ENCODE measurements at regions not wholly inside any gene's neighbourhood (a gene's known extent, or its start where the extent isn't known, plus 50 kb on each side); places are given as distances from the start of the nearest gene placed in this dataset.

- Histone ChIP-seq H3K27me3 (ENCODE audit: insufficient read depth) (no peaks in the 10 kb centered on the region), H3K4me1 (ENCODE audit: control insufficient read depth in 1 of 2, insufficient read depth in 2 of 2, low read depth in 1 of 2, low read length in 1 of 2) (peaks cover 0 to 13% of the 10 kb centered on the region in 2 experiments; a peak in 1 of 4 replicates), H3K9me2 (no peaks in the 10 kb centered on the region), H3K27ac (ENCODE audit: low read depth in 2 of 2, low read length in 1 of 2) (no peak overlapping the region), H3K4me3 (ENCODE audit: low read depth in 2 of 2, low read length in 1 of 2) (no peak overlapping the region), H3K4me2 (no peak overlapping the region), H3K9me3 (no peaks in the 10 kb centered on the region), H3K36me3 (replicated peaks in 1 of 2; ENCODE audit: control insufficient read depth in 1 of 2, insufficient read depth in 2 of 2, low read length in 1 of 2) (no peaks in the 10 kb centered on the region), H4K20me1 (ENCODE audit: insufficient read depth) (no peaks in the 10 kb centered on the region), H3K79me2 (ENCODE audit: insufficient read depth) (no peaks in the 10 kb centered on the region), H2AFZ (ENCODE audit: low read depth) (no peak overlapping the region), H3K9ac (no peak overlapping the region), H3F3A (replicated peaks; ENCODE audit: insufficient read depth) (no peaks in the 10 kb centered on the region)
- WGBS (ENCODE audit: low lambda C conversion rate): 14% methylated on average over 4 of the region's 4 CpGs
- POLR2A ChIA-PET: no interaction called here
- CTCF ChIA-PET: no interaction called here
- no peak for DNase-seq
- no peak for TF ChIP-seq MAX (IDR thresholded peaks at IDR 0.05; ENCODE audit: low read depth)
- TF ChIP-seq JUND (IDR thresholded peaks at IDR 0.05): no peak
- no peak for TF ChIP-seq YY1 (IDR thresholded peaks at IDR 0.05; ENCODE audit: low read depth)
- TF ChIP-seq SIN3A (IDR thresholded peaks at IDR 0.05; ENCODE audit: borderline replicate concordance, low read depth, low read length): no peak
- TF ChIP-seq MXI1 (IDR thresholded peaks at IDR 0.05; ENCODE audit: low read depth, low read length): no peak
Observed at GRCh38 chr18:51658436-51658835, 461.0 kb upstream of the MEX3C start.

- Histone ChIP-seq H3K4me2 (no peak overlapping the region), H4K20me1 (ENCODE audit: insufficient read depth) (no peaks in the 10 kb centered on the region), H3K27ac (ENCODE audit: low read depth in 2 of 2, low read length in 1 of 2) (no peak overlapping the region), H3K4me1 (ENCODE audit: control insufficient read depth in 1 of 2, insufficient read depth in 2 of 2, low read depth in 1 of 2, low read length in 1 of 2) (peaks cover 0 to 6% of the 10 kb centered on the region in 2 experiments; a peak in 1 of 4 replicates), H3K36me3 (replicated peaks in 1 of 2; ENCODE audit: control insufficient read depth in 1 of 2, insufficient read depth in 2 of 2, low read length in 1 of 2) (no peaks in the 10 kb centered on the region), H3K9me3 (no peaks in the 10 kb centered on the region), H3F3A (replicated peaks; ENCODE audit: insufficient read depth) (no peaks in the 10 kb centered on the region), H3K9ac (no peak overlapping the region), H2AFZ (ENCODE audit: low read depth) (no peak overlapping the region), H3K79me2 (ENCODE audit: insufficient read depth) (no peaks in the 10 kb centered on the region), H3K4me3 (ENCODE audit: low read depth in 2 of 2, low read length in 1 of 2) (no peak overlapping the region), H3K27me3 (ENCODE audit: insufficient read depth) (no peaks in the 10 kb centered on the region), H3K9me2 (no peaks in the 10 kb centered on the region)
- CTCF ChIA-PET: interaction anchor here (1.2 kb wide), 1 partner anchor 8 kb away, joined by 5 read pairs; no protein-coding TSS in a partner anchor
- WGBS (ENCODE audit: low lambda C conversion rate): 29% methylated on average over 1 of the region's 3 CpGs
- POLR2A ChIA-PET: no interaction called here
- no peak for DNase-seq
- no peak for TF ChIP-seq RFX5 (IDR thresholded peaks at IDR 0.05; ENCODE audit: low read length)
- TF ChIP-seq ZBTB33 (IDR thresholded peaks at IDR 0.05; ENCODE audit: borderline replicate concordance, low read depth): no peak
- TF ChIP-seq TCF12 (IDR thresholded peaks at IDR 0.05): no peak
- no peak for TF ChIP-seq TEAD4 (IDR thresholded peaks at IDR 0.05; ENCODE audit: borderline replicate concordance, insufficient read depth)
- TF ChIP-seq CTCF (IDR thresholded peaks at IDR 0.05): no peak
- TF ChIP-seq EZH2phosphoT487 (IDR thresholded peaks at IDR 0.05; ENCODE audit: borderline replicate concordance, low read depth): no peak
- no peak for TF ChIP-seq FOXM1 (IDR thresholded peaks at IDR 0.05; ENCODE audit: low read depth)
- TF ChIP-seq FOXJ3 (CRISPR knock-in tag; IDR thresholded peaks at IDR 0.05): no peak
- TF ChIP-seq POLR2AphosphoS5 (IDR thresholded peaks at IDR 0.05; ENCODE audit: low read depth, low read length): no peak
- no peak for TF ChIP-seq NRF1 (IDR thresholded peaks at IDR 0.05; ENCODE audit: low read depth, low read length)
- TF ChIP-seq MXI1 (IDR thresholded peaks at IDR 0.05; ENCODE audit: low read depth, low read length): no peak
- TF ChIP-seq PBX3 (IDR thresholded peaks at IDR 0.05): no peak
- no peak for TF ChIP-seq NFIC (IDR thresholded peaks at IDR 0.05; ENCODE audit: borderline replicate concordance)
- no peak for TF ChIP-seq RCOR1 (IDR thresholded peaks at IDR 0.05; ENCODE audit: low read length)
- TF ChIP-seq REST (IDR thresholded peaks at IDR 0.05; ENCODE audit: low read depth, low read length): no peak
- no peak for TF ChIP-seq GATA2 (CRISPR knock-in tag; IDR thresholded peaks at IDR 0.05)
- TF ChIP-seq EP300 (IDR thresholded peaks at IDR 0.05; ENCODE audit: borderline replicate concordance in 1 of 2, low read depth in 1 of 2, low read length in 1 of 2): no peak
Observed at GRCh38 chr18:51659781-51660180, 462.3 kb upstream of the MEX3C start.

Measured in SK-N-SH (cell line).